ENCODE measurements at regions not wholly inside any gene's neighbourhood (a gene's known extent, or its start where the extent isn't known, plus 50 kb on each side); places are given as distances from the start of the nearest gene placed in this dataset.

GRCh38 chr2:611519-611918, 65.7 kb downstream of the TMEM18 start:
- no peak for DNase-seq (ENCODE audit: low spot score)

- no peak for DNase-seq (ENCODE audit: low spot score)
Measured at GRCh38 chr2:610491-610890, 66.7 kb downstream of the TMEM18 start.

- no peak for DNase-seq (ENCODE audit: low spot score)
Measured at GRCh38 chr2:609881-610280, 67.3 kb downstream of the TMEM18 start.

- DNase-seq (ENCODE audit: low spot score): no peak
Measured at GRCh38 chr2:609449-609848, 67.8 kb downstream of the TMEM18 start.

- DNase-seq (ENCODE audit: low spot score): no peak
Measured at GRCh38 chr2:608711-609110, 68.5 kb downstream of the TMEM18 start.

- DNase-seq (ENCODE audit: low spot score): no peak
Measured at GRCh38 chr2:608297-608696, 68.9 kb downstream of the TMEM18 start.

- DNase-seq (ENCODE audit: low spot score): no peak
Measured at GRCh38 chr2:607709-608108, 69.5 kb downstream of the TMEM18 start.

GRCh38 chr2:607172-607571, 70.0 kb downstream of the TMEM18 start:
- DNase-seq (ENCODE audit: low spot score): no peak

- no peak for DNase-seq (ENCODE audit: low spot score)
Measured at GRCh38 chr2:605674-606608, 71.3 kb downstream of the TMEM18 start.

GRCh38 chr2:604854-605524, 72.2 kb downstream of the TMEM18 start:
- DNase-seq (ENCODE audit: low spot score): no peak

GRCh38 chr2:604385-604784, 72.8 kb downstream of the TMEM18 start:
- DNase-seq (ENCODE audit: low spot score): no peak

- no peak for DNase-seq (ENCODE audit: low spot score)
Measured at GRCh38 chr2:603869-604268, 73.3 kb downstream of the TMEM18 start.

GRCh38 chr2:603427-603826, 73.8 kb downstream of the TMEM18 start:
- DNase-seq (ENCODE audit: low spot score): no peak

GRCh38 chr2:602571-603359, 74.4 kb downstream of the TMEM18 start:
- DNase-seq (ENCODE audit: low spot score): no peak

- DNase-seq (ENCODE audit: low spot score): no peak
Measured at GRCh38 chr2:601806-602455, 75.3 kb downstream of the TMEM18 start.

- no peak for DNase-seq (ENCODE audit: low spot score)
Measured at GRCh38 chr2:601387-601698, 75.9 kb downstream of the TMEM18 start.

- DNase-seq (ENCODE audit: low spot score): no peak
Measured at GRCh38 chr2:600542-601386, 76.4 kb downstream of the TMEM18 start.

- no peak for DNase-seq (ENCODE audit: low spot score)
Measured at GRCh38 chr2:599601-600000, 77.6 kb downstream of the TMEM18 start.

- DNase-seq (ENCODE audit: low spot score): no peak
Measured at GRCh38 chr2:598058-598802, 79.0 kb downstream of the TMEM18 start.

- DNase-seq (ENCODE audit: low spot score): no peak
Measured at GRCh38 chr2:595831-596592, 81.2 kb downstream of the TMEM18 start.

Measured in CD4-positive, alpha-beta T cell treated with Interleukin-15 for 4 hours (primary cell).